ENCODE measurements at regions not wholly inside any gene's neighbourhood (a gene's known extent, or its start where the extent isn't known, plus 50 kb on each side); places are given as distances from the start of the nearest gene placed in this dataset.

- TF ChIP-seq ZNF274 (IDR thresholded peaks at IDR 0.05; ENCODE audit: low read depth, low read length) = no peak
- TF ChIP-seq YY1 (IDR thresholded peaks at IDR 0.05; ENCODE audit: insufficient read depth, insufficient read length) = no peak
- no peak for TF ChIP-seq SUZ12 (IDR thresholded peaks at IDR 0.05; ENCODE audit: extremely low read depth, insufficient read depth, insufficient read length)
Observed at GRCh38 chr10:78263521-78263988, 229.9 kb downstream of the RPS24 start.
